ENCODE measurements at regions not wholly inside any gene's neighbourhood (a gene's known extent, or its start where the extent isn't known, plus 50 kb on each side); places are given as distances from the start of the nearest gene placed in this dataset.

- TF ChIP-seq EZH2phosphoT487 (IDR thresholded peaks at IDR 0.05; ENCODE audit: insufficient read depth, low read depth) (no peak), EZH2 (IDR thresholded peaks at IDR 0.05; ENCODE audit: insufficient read depth, poor library complexity, severe bottlenecking) (no peak)
Measured at GRCh38 chr6:44528370-44528644, 140.8 kb downstream of the CDC5L start.

Data from GM23248 (cell line).